ENCODE measurements at regions not wholly inside any gene's neighbourhood (a gene's known extent, or its start where the extent isn't known, plus 50 kb on each side); places are given as distances from the start of the nearest gene placed in this dataset.

DNA sequence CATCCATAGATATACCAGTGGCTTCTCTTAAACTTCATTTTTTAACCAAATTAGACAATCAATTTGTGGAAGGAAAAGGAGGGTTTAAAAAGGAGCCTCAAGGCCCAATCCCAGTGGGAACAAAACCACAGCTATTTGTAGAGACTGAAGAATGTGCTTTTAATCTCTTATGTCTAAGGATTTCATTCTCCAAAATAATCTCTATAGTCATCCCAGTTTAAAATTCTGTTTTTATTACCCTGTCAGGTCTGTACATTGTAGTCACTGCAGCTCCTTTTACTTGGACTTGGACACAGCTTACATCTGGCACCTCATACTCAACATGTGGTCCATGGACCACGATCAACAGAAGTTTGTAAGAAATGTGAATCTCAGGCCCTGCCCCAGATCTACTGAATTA lies 152.1 kb upstream of the STMND1 start:
- ChIA-PET RAD21 (ENCODE audit: unreplicated experiment) (no interaction called here), SMC1A (ENCODE audit: uncharacterized antibody, unreplicated experiment) (interaction anchor here (1.6 to 1.7 kb wide), 2 partner anchors 9 to 182 kb away, joined by 4 to 6 read pairs; no protein-coding TSS in a partner anchor), POLR2A (no interaction called here), CTCF (interaction anchor here (1.0 kb wide), 1 partner anchor 625 kb away, joined by 3 read pairs; no protein-coding TSS in a partner anchor)
- H3K4me2 ChIP-seq (ENCODE audit: control insufficient read depth, insufficient read depth), result no peak overlapping the region
- H3K79me2 ChIP-seq (ENCODE audit: control insufficient read depth, insufficient read depth, low read length), result no peaks in the 10 kb centered on the region
- in situ Hi-C loops (cut with MboI) (no loop called here), intact Hi-C loops (cut with micrococcal nuclease; ENCODE audit: unreplicated experiment) (no loop called here)
- H3K9me3 ChIP-seq (replicated peaks; ENCODE audit: control insufficient read depth, insufficient read depth, low read length), result no peaks in the 10 kb centered on the region
- TF ChIP-seq, protein P1, sequence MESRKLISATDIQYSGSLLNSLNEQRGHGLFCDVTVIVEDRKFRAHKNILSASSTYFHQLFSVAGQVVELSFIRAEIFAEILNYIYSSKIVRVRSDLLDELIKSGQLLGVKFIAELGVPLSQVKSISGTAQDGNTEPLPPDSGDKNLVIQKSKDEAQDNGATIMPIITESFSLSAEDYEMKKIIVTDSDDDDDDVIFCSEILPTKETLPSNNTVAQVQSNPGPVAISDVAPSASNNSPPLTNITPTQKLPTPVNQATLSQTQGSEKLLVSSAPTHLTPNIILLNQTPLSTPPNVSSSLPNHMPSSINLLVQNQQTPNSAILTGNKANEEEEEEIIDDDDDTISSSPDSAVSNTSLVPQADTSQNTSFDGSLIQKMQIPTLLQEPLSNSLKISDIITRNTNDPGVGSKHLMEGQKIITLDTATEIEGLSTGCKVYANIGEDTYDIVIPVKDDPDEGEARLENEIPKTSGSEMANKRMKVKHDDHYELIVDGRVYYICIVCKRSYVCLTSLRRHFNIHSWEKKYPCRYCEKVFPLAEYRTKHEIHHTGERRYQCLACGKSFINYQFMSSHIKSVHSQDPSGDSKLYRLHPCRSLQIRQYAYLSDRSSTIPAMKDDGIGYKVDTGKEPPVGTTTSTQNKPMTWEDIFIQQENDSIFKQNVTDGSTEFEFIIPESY (IDR thresholded peaks at IDR 0.05), result no peak
- TF ChIP-seq JUND (IDR thresholded peaks at IDR 0.05; ENCODE audit: low read depth, low read length) (no peak), NR2F1 (conservative IDR thresholded peaks at IDR 0.05) (no peak), SUZ12 (IDR thresholded peaks at IDR 0.05; ENCODE audit: unreplicated experiment) (no peak), PAX8 (IDR thresholded peaks at IDR 0.05) (no peak)
- TF ChIP-seq, protein P2, sequence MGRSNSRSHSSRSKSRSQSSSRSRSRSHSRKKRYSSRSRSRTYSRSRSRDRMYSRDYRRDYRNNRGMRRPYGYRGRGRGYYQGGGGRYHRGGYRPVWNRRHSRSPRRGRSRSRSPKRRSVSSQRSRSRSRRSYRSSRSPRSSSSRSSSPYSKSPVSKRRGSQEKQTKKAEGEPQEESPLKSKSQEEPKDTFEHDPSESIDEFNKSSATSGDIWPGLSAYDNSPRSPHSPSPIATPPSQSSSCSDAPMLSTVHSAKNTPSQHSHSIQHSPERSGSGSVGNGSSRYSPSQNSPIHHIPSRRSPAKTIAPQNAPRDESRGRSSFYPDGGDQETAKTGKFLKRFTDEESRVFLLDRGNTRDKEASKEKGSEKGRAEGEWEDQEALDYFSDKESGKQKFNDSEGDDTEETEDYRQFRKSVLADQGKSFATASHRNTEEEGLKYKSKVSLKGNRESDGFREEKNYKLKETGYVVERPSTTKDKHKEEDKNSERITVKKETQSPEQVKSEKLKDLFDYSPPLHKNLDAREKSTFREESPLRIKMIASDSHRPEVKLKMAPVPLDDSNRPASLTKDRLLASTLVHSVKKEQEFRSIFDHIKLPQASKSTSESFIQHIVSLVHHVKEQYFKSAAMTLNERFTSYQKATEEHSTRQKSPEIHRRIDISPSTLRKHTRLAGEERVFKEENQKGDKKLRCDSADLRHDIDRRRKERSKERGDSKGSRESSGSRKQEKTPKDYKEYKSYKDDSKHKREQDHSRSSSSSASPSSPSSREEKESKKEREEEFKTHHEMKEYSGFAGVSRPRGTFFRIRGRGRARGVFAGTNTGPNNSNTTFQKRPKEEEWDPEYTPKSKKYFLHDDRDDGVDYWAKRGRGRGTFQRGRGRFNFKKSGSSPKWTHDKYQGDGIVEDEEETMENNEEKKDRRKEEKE (IDR thresholded peaks at IDR 0.05), result no peak
- TF ChIP-seq, protein P3, sequence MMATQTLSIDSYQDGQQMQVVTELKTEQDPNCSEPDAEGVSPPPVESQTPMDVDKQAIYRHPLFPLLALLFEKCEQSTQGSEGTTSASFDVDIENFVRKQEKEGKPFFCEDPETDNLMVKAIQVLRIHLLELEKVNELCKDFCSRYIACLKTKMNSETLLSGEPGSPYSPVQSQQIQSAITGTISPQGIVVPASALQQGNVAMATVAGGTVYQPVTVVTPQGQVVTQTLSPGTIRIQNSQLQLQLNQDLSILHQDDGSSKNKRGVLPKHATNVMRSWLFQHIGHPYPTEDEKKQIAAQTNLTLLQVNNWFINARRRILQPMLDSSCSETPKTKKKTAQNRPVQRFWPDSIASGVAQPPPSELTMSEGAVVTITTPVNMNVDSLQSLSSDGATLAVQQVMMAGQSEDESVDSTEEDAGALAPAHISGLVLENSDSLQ (IDR thresholded peaks at IDR 0.05), result no peak
- TF ChIP-seq, protein P4, sequence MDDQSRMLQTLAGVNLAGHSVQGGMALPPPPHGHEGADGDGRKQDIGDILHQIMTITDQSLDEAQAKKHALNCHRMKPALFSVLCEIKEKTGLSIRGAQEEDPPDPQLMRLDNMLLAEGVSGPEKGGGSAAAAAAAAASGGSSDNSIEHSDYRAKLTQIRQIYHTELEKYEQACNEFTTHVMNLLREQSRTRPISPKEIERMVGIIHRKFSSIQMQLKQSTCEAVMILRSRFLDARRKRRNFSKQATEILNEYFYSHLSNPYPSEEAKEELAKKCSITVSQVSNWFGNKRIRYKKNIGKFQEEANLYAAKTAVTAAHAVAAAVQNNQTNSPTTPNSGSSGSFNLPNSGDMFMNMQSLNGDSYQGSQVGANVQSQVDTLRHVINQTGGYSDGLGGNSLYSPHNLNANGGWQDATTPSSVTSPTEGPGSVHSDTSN (IDR thresholded peaks at IDR 0.05; ENCODE audit: insufficient replicate concordance, low read depth, low read length), result no peak
- H3K36me3 ChIP-seq (ENCODE audit: control insufficient read depth in 2 of 2, insufficient read depth in 2 of 2, low read length in 1 of 2), result no peaks in the 10 kb centered on the region
- BruUV-seq (replicated peaks), result no TSS peak
- no peaks in the 10 kb centered on the region for H3K4me1 ChIP-seq (ENCODE audit: control insufficient read depth, insufficient read depth, low read length)
- H3K27me3 ChIP-seq (replicated peaks in 1 of 2; ENCODE audit: control insufficient read depth in 2 of 2, insufficient read depth in 2 of 2, low read length in 1 of 2), result peaks cover 0 to 3% of the 10 kb centered on the region in 2 experiments; a peak in 2 of 4 replicates
- no peak overlapping the region for H3K4me3 ChIP-seq
- no peak overlapping the region for H2AFZ ChIP-seq (ENCODE audit: control insufficient read depth, low read depth, low read length)
- no peaks in the 10 kb centered on the region for H4K20me1 ChIP-seq (ENCODE audit: control insufficient read depth, insufficient read depth)
- DNase-seq (ENCODE audit: low read depth, low spot score), result no peak
- WGBS (ENCODE audit: insufficient coverage, insufficient replicate concordance, low lambda C conversion rate, missing lambda C conversion rate), result 0% methylated on average over 1 of the region's 1 CpG
- no peak overlapping the region for H3K9ac ChIP-seq (ENCODE audit: control insufficient read depth, insufficient read depth, low read length)
- ATAC-seq, result no peak
- H3K27ac ChIP-seq (ENCODE audit: control insufficient read depth, insufficient read depth), result no peak overlapping the region
- FAIRE-seq, result no peak
